OCI-LY1 (cell line): ENCODE measurements at regions not wholly inside any gene's neighbourhood (a gene's known extent, or its start where the extent isn't known, plus 50 kb on each side); places are given as distances from the start of the nearest gene placed in this dataset.

ENCODE experiments used
- H2AFZ ChIP-seq: fragments of 200-600 bp; sonication (generic), shearing (Covaris generic); 2 replicates; pipeline ENCODE4 v1.6.0; 2014; ENCODE audit warnings: antibody characterized with exemption, mild to moderate bottlenecking, low read length
- H3F3A ChIP-seq: fragments of 200-600 bp; sonication (generic), shearing (Covaris generic); 2 replicates; pipeline ENCODE4 v1.6.0; 2014; ENCODE audit warnings: mild to moderate bottlenecking, antibody characterized with exemption, low read length, moderate library complexity; ENCODE audit not compliant: insufficient read depth
- H3K27ac ChIP-seq: fragments of 200-600 bp; sonication (generic); 2 replicates; pipeline ENCODE4 v1.5.1; 2014; ENCODE audit warnings: low read length, mixed run types, mild to moderate bottlenecking, low read depth; ENCODE audit not compliant: poor library complexity, severe bottlenecking
- H3K27me3 ChIP-seq: fragments of 200-600 bp; sonication (generic); 2 replicates; pipeline ENCODE4 v1.6.0; 2014; ENCODE audit warnings: antibody characterized with exemption, mild to moderate bottlenecking, low read length, moderate library complexity; ENCODE audit not compliant: insufficient read depth
- H3K36me3 ChIP-seq: fragments of 200-600 bp; sonication (generic); 2 replicates; pipeline ENCODE4 v1.6.1; 2014; ENCODE audit warnings: mild to moderate bottlenecking, antibody characterized with exemption, low read length, moderate library complexity, mixed read lengths; ENCODE audit not compliant: insufficient read depth
- H3K4me1 ChIP-seq: fragments of 200-600 bp; sonication (generic); 2 replicates; pipeline ENCODE4 v1.5.1; 2014; ENCODE audit warnings: mild to moderate bottlenecking, low read length, moderate library complexity; ENCODE audit not compliant: insufficient read depth, severe bottlenecking
- H3K4me2 ChIP-seq: fragments of 200-600 bp; sonication (generic), shearing (Covaris generic); 2 replicates; pipeline ENCODE4 v1.6.1; 2014; ENCODE audit warnings: low read length
- H3K4me3 ChIP-seq: fragments of 200-600 bp; sonication (generic); 2 replicates; pipeline ENCODE4 v1.5.1; 2014; ENCODE audit warnings: low read length, low read depth, mild to moderate bottlenecking, mixed read lengths; ENCODE audit not compliant: poor library complexity, severe bottlenecking
- H3K79me2 ChIP-seq: fragments of 200-600 bp; shearing (Covaris generic); 2 replicates; pipeline ENCODE4 v1.6.1; 2016; ENCODE audit warnings: mixed run types, low read length, mixed read lengths; ENCODE audit not compliant: insufficient read depth
- H3K9ac ChIP-seq: fragments of 200-600 bp; sonication (generic), shearing (Covaris generic); 2 replicates; pipeline ENCODE4 v1.6.1; 2014; ENCODE audit warnings: mild to moderate bottlenecking, low read length, mixed read lengths
- H3K9me2 ChIP-seq: fragments of 200-600 bp; sonication (generic), shearing (Covaris generic); 2 replicates; pipeline ENCODE4 v1.6.1; 2014; ENCODE audit warnings: low read depth, mild to moderate bottlenecking, low read length, mixed read lengths
- H3K9me3 ChIP-seq: fragments of 200-600 bp; shearing (Covaris generic); 2 replicates; pipeline ENCODE4 v1.6.1; 2014; ENCODE audit warnings: low read length, mixed read lengths
- H4K20me1 ChIP-seq: fragments of 200-600 bp; sonication (generic), shearing (Covaris generic); 2 replicates; pipeline ENCODE4 v1.6.0; 2016; ENCODE audit warnings: mild to moderate bottlenecking, low read length; ENCODE audit not compliant: insufficient read depth
- EZH2 ChIP-seq: fragments of 200-600 bp; sonication (generic), shearing (Covaris generic); IDR thresholded peaks from 2 replicates; pipeline ENCODE4 v1.8.0; 2017; ENCODE audit warnings: borderline replicate concordance, mixed run types, mild to moderate bottlenecking, antibody characterized with exemption, low read length, moderate library complexity, mixed read lengths
- TF ChIP-seq, protein P1 (sequence below): fragments of 200-600 bp; sonication (generic), shearing (Covaris generic); IDR thresholded peaks from 2 replicates; pipeline ENCODE4 v1.5.1; 2017; ENCODE audit warnings: mild to moderate bottlenecking, antibody characterized with exemption, low read length, moderate library complexity, mixed read lengths

GRCh38 chr14:28599605-28600004, 167.0 kb upstream of the FOXG1 start:
- TF ChIP-seq, protein P1, sequence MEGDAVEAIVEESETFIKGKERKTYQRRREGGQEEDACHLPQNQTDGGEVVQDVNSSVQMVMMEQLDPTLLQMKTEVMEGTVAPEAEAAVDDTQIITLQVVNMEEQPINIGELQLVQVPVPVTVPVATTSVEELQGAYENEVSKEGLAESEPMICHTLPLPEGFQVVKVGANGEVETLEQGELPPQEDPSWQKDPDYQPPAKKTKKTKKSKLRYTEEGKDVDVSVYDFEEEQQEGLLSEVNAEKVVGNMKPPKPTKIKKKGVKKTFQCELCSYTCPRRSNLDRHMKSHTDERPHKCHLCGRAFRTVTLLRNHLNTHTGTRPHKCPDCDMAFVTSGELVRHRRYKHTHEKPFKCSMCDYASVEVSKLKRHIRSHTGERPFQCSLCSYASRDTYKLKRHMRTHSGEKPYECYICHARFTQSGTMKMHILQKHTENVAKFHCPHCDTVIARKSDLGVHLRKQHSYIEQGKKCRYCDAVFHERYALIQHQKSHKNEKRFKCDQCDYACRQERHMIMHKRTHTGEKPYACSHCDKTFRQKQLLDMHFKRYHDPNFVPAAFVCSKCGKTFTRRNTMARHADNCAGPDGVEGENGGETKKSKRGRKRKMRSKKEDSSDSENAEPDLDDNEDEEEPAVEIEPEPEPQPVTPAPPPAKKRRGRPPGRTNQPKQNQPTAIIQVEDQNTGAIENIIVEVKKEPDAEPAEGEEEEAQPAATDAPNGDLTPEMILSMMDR = no peak
- no peak for TF ChIP-seq EZH2
- Histone ChIP-seq H4K20me1 (no peaks in the 10 kb centered on the region), H2AFZ (no peak overlapping the region), H3K27me3 (no peaks in the 10 kb centered on the region), H3K9ac (no peak overlapping the region), H3K27ac (no peak overlapping the region), H3K4me2 (no peak overlapping the region), H3K4me1 (no peaks in the 10 kb centered on the region), H3K9me3 (no peaks in the 10 kb centered on the region), H3K9me2 (no peaks in the 10 kb centered on the region), H3K79me2 (no peaks in the 10 kb centered on the region), H3K4me3 (no peak overlapping the region), H3K36me3 (no peaks in the 10 kb centered on the region), H3F3A (no peaks in the 10 kb centered on the region)

GRCh38 chr14:28603606-28604005, 163.0 kb upstream of the FOXG1 start:
- Histone ChIP-seq H3K4me1 (no peaks in the 10 kb centered on the region), H3K4me2 (no peak overlapping the region), H3K4me3 (no peak overlapping the region), H3K27me3 (no peaks in the 10 kb centered on the region), H3K79me2 (no peaks in the 10 kb centered on the region), H2AFZ (no peak overlapping the region), H3K36me3 (no peaks in the 10 kb centered on the region), H3F3A (no peaks in the 10 kb centered on the region), H3K9me2 (no peaks in the 10 kb centered on the region), H3K9ac (no peak overlapping the region), H3K9me3 (no peaks in the 10 kb centered on the region), H4K20me1 (no peaks in the 10 kb centered on the region), H3K27ac (no peak overlapping the region)
- no peak for TF ChIP-seq EZH2
- TF ChIP-seq, protein P1 = no peak

GRCh38 chr14:28607661-28608060, 158.9 kb upstream of the FOXG1 start:
- Histone ChIP-seq H3F3A (no peaks in the 10 kb centered on the region), H2AFZ (no peak overlapping the region), H3K4me1 (no peaks in the 10 kb centered on the region), H3K79me2 (no peaks in the 10 kb centered on the region), H3K4me3 (no peak overlapping the region), H3K4me2 (no peak overlapping the region), H3K27ac (no peak overlapping the region), H3K36me3 (no peaks in the 10 kb centered on the region), H3K9ac (no peak overlapping the region), H3K9me2 (no peaks in the 10 kb centered on the region), H3K27me3 (no peaks in the 10 kb centered on the region), H3K9me3 (no peaks in the 10 kb centered on the region), H4K20me1 (no peaks in the 10 kb centered on the region)
- no peak for TF ChIP-seq EZH2
- TF ChIP-seq, protein P1 = no peak
